ENCODE measurements at regions not wholly inside any gene's neighbourhood (a gene's known extent, or its start where the extent isn't known, plus 50 kb on each side); places are given as distances from the start of the nearest gene placed in this dataset.

DNA sequence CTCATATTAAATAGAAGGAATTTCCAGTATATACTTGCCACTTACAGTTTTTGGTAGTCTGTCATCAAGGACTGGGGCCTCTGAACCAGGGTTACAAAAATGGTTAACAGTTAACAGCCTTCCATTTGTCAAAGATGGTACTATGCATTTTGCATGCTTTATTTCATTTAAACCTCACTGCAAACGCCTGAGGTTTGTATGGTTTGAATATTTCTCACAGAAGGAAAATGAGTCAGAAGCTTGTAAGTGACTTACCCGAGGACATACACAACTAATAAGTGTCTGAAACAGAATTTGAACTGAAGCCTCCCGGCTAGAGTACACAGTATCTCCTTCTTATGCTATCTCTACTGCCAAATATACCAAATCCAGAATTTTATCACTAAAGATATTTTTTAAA, 1593.5 kb upstream of the ACVR2A start (continued):
- TF ChIP-seq, protein P1, sequence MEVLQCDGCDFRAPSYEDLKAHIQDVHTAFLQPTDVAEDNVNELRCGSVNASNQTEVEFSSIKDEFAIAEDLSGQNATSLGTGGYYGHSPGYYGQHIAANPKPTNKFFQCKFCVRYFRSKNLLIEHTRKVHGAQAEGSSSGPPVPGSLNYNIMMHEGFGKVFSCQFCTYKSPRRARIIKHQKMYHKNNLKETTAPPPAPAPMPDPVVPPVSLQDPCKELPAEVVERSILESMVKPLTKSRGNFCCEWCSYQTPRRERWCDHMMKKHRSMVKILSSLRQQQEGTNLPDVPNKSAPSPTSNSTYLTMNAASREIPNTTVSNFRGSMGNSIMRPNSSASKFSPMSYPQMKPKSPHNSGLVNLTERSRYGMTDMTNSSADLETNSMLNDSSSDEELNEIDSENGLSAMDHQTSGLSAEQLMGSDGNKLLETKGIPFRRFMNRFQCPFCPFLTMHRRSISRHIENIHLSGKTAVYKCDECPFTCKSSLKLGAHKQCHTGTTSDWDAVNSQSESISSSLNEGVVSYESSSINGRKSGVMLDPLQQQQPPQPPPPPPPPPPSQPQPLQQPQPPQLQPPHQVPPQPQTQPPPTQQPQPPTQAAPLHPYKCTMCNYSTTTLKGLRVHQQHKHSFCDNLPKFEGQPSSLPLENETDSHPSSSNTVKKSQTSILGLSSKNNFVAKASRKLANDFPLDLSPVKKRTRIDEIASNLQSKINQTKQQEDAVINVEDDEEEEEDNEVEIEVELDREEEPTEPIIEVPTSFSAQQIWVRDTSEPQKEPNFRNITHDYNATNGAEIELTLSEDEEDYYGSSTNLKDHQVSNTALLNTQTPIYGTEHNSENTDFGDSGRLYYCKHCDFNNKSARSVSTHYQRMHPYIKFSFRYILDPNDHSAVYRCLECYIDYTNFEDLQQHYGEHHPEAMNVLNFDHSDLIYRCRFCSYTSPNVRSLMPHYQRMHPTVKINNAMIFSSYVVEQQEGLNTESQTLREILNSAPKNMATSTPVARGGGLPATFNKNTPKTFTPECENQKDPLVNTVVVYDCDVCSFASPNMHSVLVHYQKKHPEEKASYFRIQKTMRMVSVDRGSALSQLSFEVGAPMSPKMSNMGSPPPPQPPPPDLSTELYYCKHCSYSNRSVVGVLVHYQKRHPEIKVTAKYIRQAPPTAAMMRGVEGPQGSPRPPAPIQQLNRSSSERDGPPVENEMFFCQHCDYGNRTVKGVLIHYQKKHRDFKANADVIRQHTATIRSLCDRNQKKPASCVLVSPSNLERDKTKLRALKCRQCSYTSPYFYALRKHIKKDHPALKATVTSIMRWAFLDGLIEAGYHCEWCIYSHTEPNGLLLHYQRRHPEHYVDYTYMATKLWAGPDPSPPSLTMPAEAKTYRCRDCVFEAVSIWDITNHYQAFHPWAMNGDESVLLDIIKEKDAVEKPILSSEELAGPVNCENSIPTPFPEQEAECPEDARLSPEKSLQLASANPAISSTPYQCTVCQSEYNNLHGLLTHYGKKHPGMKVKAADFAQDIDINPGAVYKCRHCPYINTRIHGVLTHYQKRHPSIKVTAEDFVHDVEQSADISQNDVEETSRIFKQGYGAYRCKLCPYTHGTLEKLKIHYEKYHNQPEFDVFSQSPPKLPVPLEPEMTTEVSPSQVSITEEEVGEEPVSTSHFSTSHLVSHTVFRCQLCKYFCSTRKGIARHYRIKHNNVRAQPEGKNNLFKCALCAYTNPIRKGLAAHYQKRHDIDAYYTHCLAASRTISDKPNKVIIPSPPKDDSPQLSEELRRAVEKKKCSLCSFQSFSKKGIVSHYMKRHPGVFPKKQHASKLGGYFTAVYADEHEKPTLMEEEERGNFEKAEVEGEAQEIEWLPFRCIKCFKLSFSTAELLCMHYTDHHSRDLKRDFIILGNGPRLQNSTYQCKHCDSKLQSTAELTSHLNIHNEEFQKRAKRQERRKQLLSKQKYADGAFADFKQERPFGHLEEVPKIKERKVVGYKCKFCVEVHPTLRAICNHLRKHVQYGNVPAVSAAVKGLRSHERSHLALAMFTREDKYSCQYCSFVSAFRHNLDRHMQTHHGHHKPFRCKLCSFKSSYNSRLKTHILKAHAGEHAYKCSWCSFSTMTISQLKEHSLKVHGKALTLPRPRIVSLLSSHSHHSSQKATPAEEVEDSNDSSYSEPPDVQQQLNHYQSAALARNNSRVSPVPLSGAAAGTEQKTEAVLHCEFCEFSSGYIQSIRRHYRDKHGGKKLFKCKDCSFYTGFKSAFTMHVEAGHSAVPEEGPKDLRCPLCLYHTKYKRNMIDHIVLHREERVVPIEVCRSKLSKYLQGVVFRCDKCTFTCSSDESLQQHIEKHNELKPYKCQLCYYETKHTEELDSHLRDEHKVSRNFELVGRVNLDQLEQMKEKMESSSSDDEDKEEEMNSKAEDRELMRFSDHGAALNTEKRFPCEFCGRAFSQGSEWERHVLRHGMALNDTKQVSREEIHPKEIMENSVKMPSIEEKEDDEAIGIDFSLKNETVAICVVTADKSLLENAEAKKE (CRISPR knock-in tag; IDR thresholded peaks at IDR 0.05): no peak
- TF ChIP-seq JUNB (IDR thresholded peaks at IDR 0.05; ENCODE audit: unreplicated experiment): no peak
- TF ChIP-seq, protein P2, sequence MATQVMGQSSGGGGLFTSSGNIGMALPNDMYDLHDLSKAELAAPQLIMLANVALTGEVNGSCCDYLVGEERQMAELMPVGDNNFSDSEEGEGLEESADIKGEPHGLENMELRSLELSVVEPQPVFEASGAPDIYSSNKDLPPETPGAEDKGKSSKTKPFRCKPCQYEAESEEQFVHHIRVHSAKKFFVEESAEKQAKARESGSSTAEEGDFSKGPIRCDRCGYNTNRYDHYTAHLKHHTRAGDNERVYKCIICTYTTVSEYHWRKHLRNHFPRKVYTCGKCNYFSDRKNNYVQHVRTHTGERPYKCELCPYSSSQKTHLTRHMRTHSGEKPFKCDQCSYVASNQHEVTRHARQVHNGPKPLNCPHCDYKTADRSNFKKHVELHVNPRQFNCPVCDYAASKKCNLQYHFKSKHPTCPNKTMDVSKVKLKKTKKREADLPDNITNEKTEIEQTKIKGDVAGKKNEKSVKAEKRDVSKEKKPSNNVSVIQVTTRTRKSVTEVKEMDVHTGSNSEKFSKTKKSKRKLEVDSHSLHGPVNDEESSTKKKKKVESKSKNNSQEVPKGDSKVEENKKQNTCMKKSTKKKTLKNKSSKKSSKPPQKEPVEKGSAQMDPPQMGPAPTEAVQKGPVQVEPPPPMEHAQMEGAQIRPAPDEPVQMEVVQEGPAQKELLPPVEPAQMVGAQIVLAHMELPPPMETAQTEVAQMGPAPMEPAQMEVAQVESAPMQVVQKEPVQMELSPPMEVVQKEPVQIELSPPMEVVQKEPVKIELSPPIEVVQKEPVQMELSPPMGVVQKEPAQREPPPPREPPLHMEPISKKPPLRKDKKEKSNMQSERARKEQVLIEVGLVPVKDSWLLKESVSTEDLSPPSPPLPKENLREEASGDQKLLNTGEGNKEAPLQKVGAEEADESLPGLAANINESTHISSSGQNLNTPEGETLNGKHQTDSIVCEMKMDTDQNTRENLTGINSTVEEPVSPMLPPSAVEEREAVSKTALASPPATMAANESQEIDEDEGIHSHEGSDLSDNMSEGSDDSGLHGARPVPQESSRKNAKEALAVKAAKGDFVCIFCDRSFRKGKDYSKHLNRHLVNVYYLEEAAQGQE (IDR thresholded peaks at IDR 0.05; ENCODE audit: unreplicated experiment): no peak
- no peak for TF ChIP-seq NANOG (IDR thresholded peaks at IDR 0.05; ENCODE audit: borderline replicate concordance)
- no peak for TF ChIP-seq CREB1 (CRISPR knock-in tag; IDR thresholded peaks at IDR 0.05; ENCODE audit: low read depth)
- no peak for TF ChIP-seq ZNF331 (CRISPR knock-in tag; IDR thresholded peaks at IDR 0.05; ENCODE audit: low read depth)
- TF ChIP-seq POLR2AphosphoS5 (IDR thresholded peaks at IDR 0.05; ENCODE audit: low read depth): no peak
- TF ChIP-seq STAT1 (IDR thresholded peaks at IDR 0.05; ENCODE audit: unreplicated experiment): no peak

Data from GM23338 (cell line).